Thymus (tissue), 11 donors: ENCODE measurements at regions not wholly inside any gene's neighbourhood (a gene's known extent, or its start where the extent isn't known, plus 50 kb on each side); places are given as distances from the start of the nearest gene placed in this dataset.

Experiments used
- DNase-seq, 9 donors: peaks; one replicate each; pipeline ENCODE4 v3.0.0-alpha.2; 2013; ENCODE audit warnings: low spot score in 9 of 9, low read depth in 6 of 9, missing footprints in 1 of 9
- H3K27ac ChIP-seq, 2 donors: one replicate each; pipeline ENCODE4 v1.5.1; 2013; ENCODE audit warnings: control low read depth in 1 of 2, low read depth in 1 of 2, low read length in 1 of 2, mild to moderate bottlenecking in 1 of 2, moderate library complexity in 1 of 2
- H3K27me3 ChIP-seq, 2 donors: one replicate each; pipeline ENCODE4 v1.5.1; 2013; ENCODE audit warnings: low read length in 1 of 2; ENCODE audit not compliant: control insufficient read depth in 2 of 2, insufficient read depth in 1 of 2
- H3K36me3 ChIP-seq, 2 donors: one replicate each; pipeline ENCODE4 v1.5.1; 2013; ENCODE audit warnings: low read length in 1 of 2, mild to moderate bottlenecking in 1 of 2, moderate library complexity in 1 of 2; ENCODE audit not compliant: control insufficient read depth in 2 of 2, insufficient read depth in 2 of 2
- H3K4me1 ChIP-seq, 2 donors: one replicate each; pipeline ENCODE4 v1.5.1; 2013; ENCODE audit warnings: low read length in 2 of 2; ENCODE audit not compliant: control insufficient read depth in 2 of 2, insufficient read depth in 2 of 2
- H3K4me3 ChIP-seq, 2 donors: one replicate each; pipeline ENCODE4 v1.5.1; 2013; ENCODE audit warnings: low read length in 2 of 2, control low read depth in 1 of 2, mild to moderate bottlenecking in 1 of 2
- H3K9me3 ChIP-seq, 2 donors: one replicate each; pipeline ENCODE4 v1.5.1; 2013; ENCODE audit warnings: low read length in 1 of 2, mild to moderate bottlenecking in 1 of 2; ENCODE audit not compliant: control insufficient read depth in 2 of 2, insufficient read depth in 1 of 2
- WGBS: extraction: QIAGEN DNeasy Blood & Tissue Kit; methylation state at CpG from one replicate; pipeline ENCODE4 v1.1.7; 2013; 5-methylcytosine and 5-hydroxymethylcytosine counted together
- donor health status: healthy.

- Histone ChIP-seq H3K9me3 (no peaks in the 10 kb centered on the region), H3K27me3 (peaks cover 3 to 8% of the 10 kb centered on the region in 2 donors), H3K36me3 (no peaks in the 10 kb centered on the region), H3K27ac (no peak overlapping the region), H3K4me1 (no peaks in the 10 kb centered on the region), H3K4me3 (no peak overlapping the region)
- 96% methylated on average over 4 of the region's 4 CpGs for WGBS
- no peak for DNase-seq
Measured at GRCh38 chr19:30711826-30712225, 339.6 kb downstream of the ZNF536 start.

GRCh38 chr19:30711296-30711695 is 339.1 kb downstream of the ZNF536 start:
- 62% methylated on average over 17 of the region's 17 CpGs for WGBS
- Histone ChIP-seq H3K36me3 (no peaks in the 10 kb centered on the region), H3K4me3 (no peak overlapping the region), H3K4me1 (no peaks in the 10 kb centered on the region), H3K27ac (no peak overlapping the region), H3K9me3 (no peaks in the 10 kb centered on the region), H3K27me3 (peaks cover 3 to 8% of the 10 kb centered on the region in 2 donors)
- no peak for DNase-seq

GRCh38 chr19:30710721-30711120 is 338.5 kb downstream of the ZNF536 start:
- Histone ChIP-seq H3K4me3 (no peak overlapping the region), H3K9me3 (no peaks in the 10 kb centered on the region), H3K36me3 (no peaks in the 10 kb centered on the region), H3K27ac (no peak overlapping the region), H3K27me3 (peaks cover 3 to 8% of the 10 kb centered on the region in 2 donors), H3K4me1 (no peaks in the 10 kb centered on the region)
- WGBS: 84% methylated on average over 12 of the region's 12 CpGs
- no peak for DNase-seq

GRCh38 chr19:30708416-30709178 is 336.4 kb downstream of the ZNF536 start:
- Histone ChIP-seq H3K9me3 (no peaks in the 10 kb centered on the region), H3K4me3 (no peak overlapping the region), H3K36me3 (no peaks in the 10 kb centered on the region), H3K27me3 (peaks cover 3 to 8% of the 10 kb centered on the region in 2 donors), H3K4me1 (no peaks in the 10 kb centered on the region), H3K27ac (no peak overlapping the region)
- DNase-seq: no peak
- WGBS: 93% methylated on average over 11 of the region's 11 CpGs

- no peak overlapping the region for H3K27ac ChIP-seq
- no peaks in the 10 kb centered on the region for H3K9me3 ChIP-seq
- no peaks in the 10 kb centered on the region for H3K4me1 ChIP-seq
- H3K4me3 ChIP-seq: no peak overlapping the region
- H3K27me3 ChIP-seq: no peaks in the 10 kb centered on the region
- 95% methylated on average over 4 of the region's 4 CpGs for WGBS
- H3K36me3 ChIP-seq: no peaks in the 10 kb centered on the region
- DNase-seq: no peak
Measured at GRCh38 chr19:30704771-30705330, 332.7 kb downstream of the ZNF536 start.

GRCh38 chr19:30703645-30704044 is 331.5 kb downstream of the ZNF536 start:
- Histone ChIP-seq H3K4me1 (no peaks in the 10 kb centered on the region), H3K4me3 (no peak overlapping the region), H3K36me3 (no peaks in the 10 kb centered on the region), H3K27ac (no peak overlapping the region), H3K27me3 (no peaks in the 10 kb centered on the region), H3K9me3 (no peaks in the 10 kb centered on the region)
- WGBS: 87% methylated on average over 4 of the region's 4 CpGs
- DNase-seq: no peak

GRCh38 chr19:30701178-30701577 is 329.0 kb downstream of the ZNF536 start:
- Histone ChIP-seq H3K36me3 (no peaks in the 10 kb centered on the region), H3K27me3 (no peaks in the 10 kb centered on the region)
- 95% methylated on average over 2 of the region's 2 CpGs for WGBS

GRCh38 chr19:30699871-30700280 is 327.7 kb downstream of the ZNF536 start:
- 91% methylated on average over 3 of the region's 3 CpGs for WGBS

More at GRCh38 chr19:30701178-30701577, 329.0 kb downstream of the ZNF536 start:
- Histone ChIP-seq H3K4me3 (no peak overlapping the region), H3K27ac (no peak overlapping the region), H3K4me1 (no peaks in the 10 kb centered on the region), H3K9me3 (no peaks in the 10 kb centered on the region)
- DNase-seq: no peak

GRCh38 chr19:30696514-30696913 is 324.3 kb downstream of the ZNF536 start:
- WGBS: 67% methylated on average over 6 of the region's 6 CpGs

More at GRCh38 chr19:30699871-30700280, 327.7 kb downstream of the ZNF536 start:
- H3K27me3 ChIP-seq: no peaks in the 10 kb centered on the region
- H3K4me1 ChIP-seq: no peaks in the 10 kb centered on the region
- H3K9me3 ChIP-seq: no peaks in the 10 kb centered on the region
- no peak for DNase-seq
- H3K27ac ChIP-seq: no peak overlapping the region
- no peak overlapping the region for H3K4me3 ChIP-seq
- H3K36me3 ChIP-seq: no peaks in the 10 kb centered on the region

More at GRCh38 chr19:30696514-30696913, 324.3 kb downstream of the ZNF536 start:
- H3K9me3 ChIP-seq: no peaks in the 10 kb centered on the region
- no peak overlapping the region for H3K4me3 ChIP-seq
- H3K27me3 ChIP-seq: peaks cover 6 to 16% of the 10 kb centered on the region in 2 donors
- peak in 3 of 9 donors; percentile 1 to 23 (median 8) for DNase-seq
- H3K36me3 ChIP-seq: no peaks in the 10 kb centered on the region
- H3K27ac ChIP-seq: no peak overlapping the region
- no peaks in the 10 kb centered on the region for H3K4me1 ChIP-seq
